ENCODE measurements at regions not wholly inside any gene's neighbourhood (a gene's known extent, or its start where the extent isn't known, plus 50 kb on each side); places are given as distances from the start of the nearest gene placed in this dataset.
"Not testable (repeated sequence)": the region's sequence is repeated elsewhere in the genome, so short reads cannot be mapped to it uniquely, and the experiment has no call there.

GRCh38 chr3:190192087-190192486 is 71.4 kb upstream of the P3H2 start:
- Histone ChIP-seq H3K9me3 (ENCODE audit: control insufficient read depth in 2 of 2, low read length in 2 of 2) (no peaks in the 10 kb centered on the region), H3K27ac (ENCODE audit: insufficient read depth, low read length, poor library complexity, severe bottlenecking) (no peak overlapping the region), H3K27me3 (ENCODE audit: control insufficient read depth, insufficient read depth, low read length) (peaks cover 2% of the 10 kb centered on the region), H3K36me3 (ENCODE audit: control insufficient read depth, insufficient read depth, low read length) (no peaks in the 10 kb centered on the region), H3K4me3 (ENCODE audit: low read depth, low read length) (no peak overlapping the region), H3K4me1 (ENCODE audit: control insufficient read depth, insufficient read depth, low read length, poor library complexity, severe bottlenecking) (no peaks in the 10 kb centered on the region)
- no peak for ATAC-seq (ENCODE audit: low read depth in 2 of 2)
- H3K4me1 Mint-ChIP-seq: no peaks in the 10 kb centered on the region
- H3K4me3 Mint-ChIP-seq: no peak overlapping the region
- no peaks in the 10 kb centered on the region for H3K36me3 Mint-ChIP-seq
- no peak for DNase-seq
- H3K27me3 Mint-ChIP-seq: peaks cover 8% of the 10 kb centered on the region
- no peak overlapping the region for H3K27ac Mint-ChIP-seq
- no peaks in the 10 kb centered on the region for H3K9me3 Mint-ChIP-seq

- Mint-ChIP-seq H3K9me3 (peaks cover 0 to 3% (median 0%) of the 10 kb centered on the region in 7 donors), H3K4me1 (no peaks in the 10 kb centered on the region), H3K36me3 (no peaks in the 10 kb centered on the region), H3K27ac (no peak overlapping the region), H3K4me3 (no peak overlapping the region), H3K27me3 (no peaks in the 10 kb centered on the region)
- DNase-seq (no peak), ATAC-seq (ENCODE audit: low read depth in 2 of 2) (no peak)
- H3K9me3 ChIP-seq (ENCODE audit: control insufficient read depth in 2 of 2, low read length in 2 of 2): no peaks in the 10 kb centered on the region
- H3K27me3 ChIP-seq (ENCODE audit: control insufficient read depth, insufficient read depth, low read length): peaks cover 2% of the 10 kb centered on the region
- H3K36me3 ChIP-seq (ENCODE audit: control insufficient read depth, insufficient read depth, low read length): no peaks in the 10 kb centered on the region
- H3K4me3 ChIP-seq (ENCODE audit: low read depth, low read length): no peak overlapping the region
- H3K27ac ChIP-seq (ENCODE audit: insufficient read depth, low read length, poor library complexity, severe bottlenecking): no peak overlapping the region
- H3K4me1 ChIP-seq (ENCODE audit: control insufficient read depth, insufficient read depth, low read length, poor library complexity, severe bottlenecking): no peaks in the 10 kb centered on the region
These were observed 67.5 kb upstream of the P3H2 start for GRCh38 chr3:190188197-190188596.

- Mint-ChIP-seq H3K27me3 (peaks cover 5% of the 10 kb centered on the region), H3K9me3 (peaks cover 0 to 3% (median 0%) of the 10 kb centered on the region in 7 donors), H3K4me1 (no peaks in the 10 kb centered on the region), H3K36me3 (no peaks in the 10 kb centered on the region), H3K27ac (no peak overlapping the region), H3K4me3 (no peak overlapping the region)
- Histone ChIP-seq H3K4me1 (ENCODE audit: control insufficient read depth, insufficient read depth, low read length, poor library complexity, severe bottlenecking) (no peaks in the 10 kb centered on the region), H3K4me3 (ENCODE audit: low read depth, low read length) (no peak overlapping the region), H3K36me3 (ENCODE audit: control insufficient read depth, insufficient read depth, low read length) (no peaks in the 10 kb centered on the region), H3K27ac (ENCODE audit: insufficient read depth, low read length, poor library complexity, severe bottlenecking) (no peak overlapping the region), H3K9me3 (ENCODE audit: control insufficient read depth in 2 of 2, low read length in 2 of 2) (no peaks in the 10 kb centered on the region), H3K27me3 (ENCODE audit: control insufficient read depth, insufficient read depth, low read length) (no peaks in the 10 kb centered on the region)
- no peak for DNase-seq
- ATAC-seq (ENCODE audit: low read depth in 2 of 2): no peak
These were observed 62.4 kb upstream of the P3H2 start for GRCh38 chr3:190183121-190183520.

- no peak overlapping the region for H3K27ac ChIP-seq (ENCODE audit: insufficient read depth, low read length, poor library complexity, severe bottlenecking)
- no peaks in the 10 kb centered on the region for H3K4me1 ChIP-seq (ENCODE audit: control insufficient read depth, insufficient read depth, low read length, poor library complexity, severe bottlenecking)
- no peak overlapping the region for H3K4me3 Mint-ChIP-seq
- peaks cover 0 to 3% (median 0%) of the 10 kb centered on the region in 7 donors for H3K9me3 Mint-ChIP-seq
- no peaks in the 10 kb centered on the region for H3K9me3 ChIP-seq (ENCODE audit: control insufficient read depth in 2 of 2, low read length in 2 of 2)
- no peaks in the 10 kb centered on the region for H3K27me3 ChIP-seq (ENCODE audit: control insufficient read depth, insufficient read depth, low read length)
- no peak overlapping the region for H3K4me3 ChIP-seq (ENCODE audit: low read depth, low read length)
- H3K27ac Mint-ChIP-seq: no peak overlapping the region
- no peaks in the 10 kb centered on the region for H3K4me1 Mint-ChIP-seq
- ATAC-seq (ENCODE audit: low read depth in 2 of 2) (no peak), DNase-seq (no peak)
- H3K27me3 Mint-ChIP-seq: peaks cover 5% of the 10 kb centered on the region
- no peaks in the 10 kb centered on the region for H3K36me3 Mint-ChIP-seq
- H3K36me3 ChIP-seq (ENCODE audit: control insufficient read depth, insufficient read depth, low read length): no peaks in the 10 kb centered on the region
These were observed 61.8 kb upstream of the P3H2 start for GRCh38 chr3:190182418-190183043.

- Mint-ChIP-seq H3K9me3 (no peaks in the 10 kb centered on the region), H3K27me3 (peaks cover 5% of the 10 kb centered on the region), H3K4me1 (peaks cover 0 to 4% (median 0%) of the 10 kb centered on the region in 4 donors), H3K4me3 (no peak overlapping the region), H3K36me3 (no peaks in the 10 kb centered on the region), H3K27ac (no peak overlapping the region)
- no peaks in the 10 kb centered on the region for H3K27me3 ChIP-seq (ENCODE audit: control insufficient read depth, insufficient read depth, low read length)
- no peaks in the 10 kb centered on the region for H3K36me3 ChIP-seq (ENCODE audit: control insufficient read depth, insufficient read depth, low read length)
- H3K4me1 ChIP-seq (ENCODE audit: control insufficient read depth, insufficient read depth, low read length, poor library complexity, severe bottlenecking): no peaks in the 10 kb centered on the region
- ATAC-seq (ENCODE audit: low read depth in 2 of 2) (no peak), DNase-seq (no peak)
- no peak overlapping the region for H3K4me3 ChIP-seq (ENCODE audit: low read depth, low read length)
- H3K9me3 ChIP-seq (ENCODE audit: control insufficient read depth in 2 of 2, low read length in 2 of 2): no peaks in the 10 kb centered on the region
- no peak overlapping the region for H3K27ac ChIP-seq (ENCODE audit: insufficient read depth, low read length, poor library complexity, severe bottlenecking)
These were observed 59.6 kb upstream of the P3H2 start for GRCh38 chr3:190180268-190180667.

- no peak overlapping the region for H3K4me3 ChIP-seq (ENCODE audit: low read depth, low read length)
- H3K9me3 ChIP-seq (ENCODE audit: control insufficient read depth in 2 of 2, low read length in 2 of 2): no peaks in the 10 kb centered on the region
- Mint-ChIP-seq H3K27ac (no peak overlapping the region), H3K9me3 (peaks cover 0 to 2% (median 0%) of the 10 kb centered on the region in 7 donors), H3K4me1 (peaks cover 0 to 4% (median 0%) of the 10 kb centered on the region in 4 donors), H3K36me3 (no peaks in the 10 kb centered on the region), H3K27me3 (peaks cover 10% of the 10 kb centered on the region), H3K4me3 (no peak overlapping the region)
- H3K27me3 ChIP-seq (ENCODE audit: control insufficient read depth, insufficient read depth, low read length): no peaks in the 10 kb centered on the region
- no peaks in the 10 kb centered on the region for H3K36me3 ChIP-seq (ENCODE audit: control insufficient read depth, insufficient read depth, low read length)
- no peak for ATAC-seq (ENCODE audit: low read depth in 2 of 2)
- no peak overlapping the region for H3K27ac ChIP-seq (ENCODE audit: insufficient read depth, low read length, poor library complexity, severe bottlenecking)
- no peak for DNase-seq
- no peaks in the 10 kb centered on the region for H3K4me1 ChIP-seq (ENCODE audit: control insufficient read depth, insufficient read depth, low read length, poor library complexity, severe bottlenecking)
These were observed 58.1 kb upstream of the P3H2 start for GRCh38 chr3:190178779-190179178.

GRCh38 chr3:190176933-190177525 is 56.3 kb upstream of the P3H2 start:
- not testable (repeated sequence) for H3K36me3 ChIP-seq (ENCODE audit: control insufficient read depth, insufficient read depth, low read length); H3K4me1 Mint-ChIP-seq; ATAC-seq (ENCODE audit: low read depth in 2 of 2); H3K27ac ChIP-seq (ENCODE audit: insufficient read depth, low read length, poor library complexity, severe bottlenecking); H3K27ac Mint-ChIP-seq; H3K9me3 ChIP-seq (ENCODE audit: control insufficient read depth in 2 of 2, low read length in 2 of 2); H3K27me3 ChIP-seq (ENCODE audit: control insufficient read depth, insufficient read depth, low read length); H3K4me3 Mint-ChIP-seq; H3K4me1 ChIP-seq (ENCODE audit: control insufficient read depth, insufficient read depth, low read length, poor library complexity, severe bottlenecking); DNase-seq; H3K36me3 Mint-ChIP-seq; H3K9me3 Mint-ChIP-seq; H3K4me3 ChIP-seq (ENCODE audit: low read depth, low read length)
- peaks cover 16% of the 10 kb centered on the region for H3K27me3 Mint-ChIP-seq

GRCh38 chr3:190176106-190176505 is 55.4 kb upstream of the P3H2 start:
- H3K4me1 Mint-ChIP-seq; H3K27ac Mint-ChIP-seq; H3K36me3 ChIP-seq (ENCODE audit: control insufficient read depth, insufficient read depth, low read length); H3K4me3 ChIP-seq (ENCODE audit: low read depth, low read length); H3K9me3 ChIP-seq (ENCODE audit: control insufficient read depth in 2 of 2, low read length in 2 of 2); H3K27ac ChIP-seq (ENCODE audit: insufficient read depth, low read length, poor library complexity, severe bottlenecking); H3K4me3 Mint-ChIP-seq; H3K36me3 Mint-ChIP-seq; ATAC-seq (ENCODE audit: low read depth in 2 of 2); H3K9me3 Mint-ChIP-seq; DNase-seq; H3K4me1 ChIP-seq (ENCODE audit: control insufficient read depth, insufficient read depth, low read length, poor library complexity, severe bottlenecking); H3K27me3 ChIP-seq (ENCODE audit: control insufficient read depth, insufficient read depth, low read length): not testable (repeated sequence)
- H3K27me3 Mint-ChIP-seq: peaks cover 20% of the 10 kb centered on the region

Data from CD4-positive, CD25-positive, alpha-beta regulatory T cell (primary cell).